Activated naive CD8-positive, alpha-beta T cell treated with anti-CD3 and anti-CD28 coated beads, Interleukin-2, amount 50 U/mL, for 16 hours (primary cell): ENCODE measurements at regions not wholly inside any gene's neighbourhood (a gene's known extent, or its start where the extent isn't known, plus 50 kb on each side); places are given as distances from the start of the nearest gene placed in this dataset.
"Not testable (repeated sequence)": the region's sequence is repeated elsewhere in the genome, so short reads cannot be mapped to it uniquely, and the experiment has no call there.

Source experiments
- DNase-seq: peaks from one replicate; pipeline ENCODE4 v3.0.0-alpha.2; 2020; ENCODE audit warnings: low read depth, low spot score

DNA sequence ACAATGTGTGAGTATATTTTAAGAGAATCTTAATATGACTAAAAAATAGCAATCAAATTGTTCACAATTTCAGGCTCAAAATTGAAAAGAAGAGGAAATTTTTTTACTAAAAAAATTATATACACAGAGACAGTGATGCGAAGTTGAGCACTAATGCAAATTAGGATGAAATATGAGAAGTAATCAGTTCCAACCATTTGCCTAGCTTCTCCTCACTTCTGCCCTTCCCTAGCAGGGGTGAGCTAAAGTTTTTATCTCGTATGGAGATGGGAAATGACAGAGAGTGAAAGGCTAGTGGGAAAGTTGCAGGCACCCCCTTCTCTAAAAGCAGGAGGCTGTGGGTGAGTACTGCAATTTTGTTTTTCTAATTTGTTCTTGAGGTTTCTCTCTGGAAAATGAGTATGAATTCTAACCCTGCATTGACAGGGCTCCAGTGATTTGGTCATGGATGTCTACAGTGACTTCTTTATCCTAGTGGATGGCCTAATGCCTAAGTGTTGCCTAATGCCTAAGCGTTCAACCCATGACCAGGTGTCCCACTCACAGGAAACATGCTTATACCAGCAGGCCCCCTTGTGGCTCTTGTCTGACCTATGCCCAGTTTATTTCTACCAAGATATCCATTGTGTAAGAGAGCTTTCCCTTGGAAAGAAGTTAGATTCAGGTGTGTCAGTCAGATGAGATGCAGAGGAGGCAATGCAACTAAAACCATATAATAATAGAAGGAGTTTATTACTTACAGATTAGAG is 78.0 kb upstream of the HNMT start:
- DNase-seq = no peak

DNA sequence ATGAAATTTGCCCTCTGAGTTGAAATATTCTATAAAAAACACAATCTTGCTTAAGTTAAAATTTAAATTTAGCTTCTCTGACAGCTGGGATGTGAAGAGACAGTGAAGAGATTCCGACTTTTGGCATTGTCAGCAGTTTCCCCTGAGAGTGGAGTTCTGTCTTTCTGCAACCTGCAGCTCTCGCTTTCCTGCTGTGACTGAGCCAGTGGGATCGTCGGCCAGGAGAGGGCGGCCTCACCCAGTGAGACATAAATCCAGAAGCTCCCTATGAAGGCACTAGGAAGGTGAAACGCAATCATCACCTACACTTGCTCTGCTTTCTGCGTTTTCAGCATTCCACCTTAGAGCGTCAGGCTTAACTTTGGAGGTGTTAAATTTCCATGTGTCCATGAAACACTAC is 75.4 kb upstream of the HNMT start:
- no peak for DNase-seq

DNA sequence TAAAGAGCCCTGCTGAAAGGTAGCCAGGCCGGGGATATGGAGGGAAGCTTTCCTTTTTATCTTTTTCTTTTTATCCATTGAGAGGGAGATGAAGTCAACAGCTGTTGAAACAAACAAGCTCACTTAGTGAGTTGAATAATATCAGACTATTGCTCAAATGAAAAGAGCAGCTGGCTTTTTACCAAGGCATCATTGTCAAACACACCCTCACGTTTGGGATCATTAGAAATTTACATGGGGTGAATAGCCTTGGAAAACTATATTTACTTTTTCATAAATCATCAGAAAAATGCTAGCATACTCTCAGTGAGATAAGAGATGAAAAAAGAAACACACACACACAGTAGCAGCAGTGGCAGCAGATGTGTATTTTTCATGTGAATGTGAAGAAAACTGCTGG is 71.5 kb upstream of the HNMT start:
- no peak for DNase-seq

DNA sequence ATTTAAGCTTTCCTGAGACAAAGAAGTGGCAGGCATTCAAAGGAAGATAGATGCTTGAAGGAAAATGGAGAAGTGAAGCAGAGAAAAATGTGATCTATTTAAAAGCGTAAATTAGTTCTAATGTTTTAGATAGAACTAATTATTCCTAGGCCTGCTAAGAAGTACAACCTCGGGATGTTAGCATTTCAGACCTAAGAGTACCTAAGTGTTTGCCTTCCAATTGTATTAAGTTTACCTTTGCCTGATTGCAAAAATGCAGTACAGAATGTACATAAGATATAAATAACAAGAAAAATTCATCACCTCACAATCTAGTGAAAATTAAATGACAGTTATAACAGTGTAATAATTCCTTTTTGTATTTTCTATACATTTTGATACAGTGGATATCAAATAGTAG is 71.1 kb upstream of the HNMT start:
- DNase-seq = no peak

DNA sequence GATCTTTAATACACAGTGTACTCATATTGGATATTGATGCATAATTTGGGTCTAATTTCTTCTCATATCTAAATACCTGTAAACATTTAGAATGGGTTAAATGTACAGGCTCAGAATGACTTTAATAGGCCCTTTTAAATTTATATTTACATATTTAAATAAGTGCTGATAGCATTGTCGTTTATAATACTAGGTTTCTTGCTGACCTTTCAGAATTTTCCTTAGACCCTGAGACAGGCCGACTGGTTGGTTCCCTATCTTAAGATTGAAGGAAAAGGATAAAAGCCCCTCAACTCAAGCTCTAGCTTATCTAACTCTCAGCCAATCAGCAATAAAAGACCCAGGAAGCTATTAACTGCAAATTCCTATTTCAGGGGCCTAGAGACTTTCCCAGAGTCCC is 67.8 kb upstream of the HNMT start:
- DNase-seq = no peak

DNA sequence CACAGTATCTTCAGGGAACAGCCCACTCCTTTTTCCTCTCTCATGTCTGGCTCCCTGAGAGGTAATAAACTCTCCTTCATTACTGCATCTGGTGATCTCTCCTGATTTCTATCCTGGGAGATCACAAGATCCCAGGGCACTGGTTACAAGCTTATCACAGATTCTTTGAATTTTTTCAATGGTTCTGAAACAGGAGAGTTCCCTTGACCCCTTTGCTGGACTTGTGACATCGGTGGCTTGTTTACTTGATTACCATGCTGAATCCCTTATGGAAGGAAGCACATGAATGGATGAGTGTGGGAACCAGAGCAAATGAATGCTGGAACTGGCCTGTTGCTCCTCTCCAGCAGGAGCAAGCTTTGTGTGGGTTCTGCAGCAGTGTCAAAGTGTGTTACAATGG is 67.2 kb upstream of the HNMT start:
- no peak for DNase-seq

DNA sequence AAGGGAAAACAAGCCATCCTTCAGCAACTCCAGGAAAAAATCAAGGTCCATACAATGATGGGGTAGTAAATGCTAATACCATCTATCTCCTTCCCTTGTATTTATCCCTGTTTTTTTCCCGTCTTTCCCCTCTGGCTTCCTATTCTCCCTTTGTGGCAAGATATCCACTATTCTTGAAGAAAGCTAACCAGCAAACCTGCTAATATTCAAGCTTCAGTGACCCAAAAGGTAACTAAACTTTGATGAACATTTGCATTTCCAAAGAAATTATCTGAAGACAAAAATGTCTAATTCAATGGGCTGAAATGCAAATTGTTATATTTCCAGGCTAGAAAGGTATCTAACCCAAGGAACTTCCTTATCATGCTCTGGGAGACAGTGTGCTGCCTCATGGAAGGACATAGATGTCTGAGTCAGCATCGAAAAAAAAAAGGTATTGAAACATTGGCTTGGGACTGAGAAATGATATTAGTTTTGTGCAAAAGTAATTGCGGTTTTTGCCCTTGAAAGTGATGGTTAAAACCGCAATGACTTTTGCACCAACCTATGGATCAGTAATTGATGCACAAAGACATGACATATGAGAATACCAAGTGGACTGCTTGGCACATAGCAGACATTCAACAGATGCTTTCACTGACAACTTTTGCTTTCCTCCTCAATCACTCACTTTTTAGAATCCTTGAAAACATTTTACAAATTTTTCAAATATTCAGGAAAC is 63.7 kb upstream of the HNMT start:
- DNase-seq = no peak

DNA sequence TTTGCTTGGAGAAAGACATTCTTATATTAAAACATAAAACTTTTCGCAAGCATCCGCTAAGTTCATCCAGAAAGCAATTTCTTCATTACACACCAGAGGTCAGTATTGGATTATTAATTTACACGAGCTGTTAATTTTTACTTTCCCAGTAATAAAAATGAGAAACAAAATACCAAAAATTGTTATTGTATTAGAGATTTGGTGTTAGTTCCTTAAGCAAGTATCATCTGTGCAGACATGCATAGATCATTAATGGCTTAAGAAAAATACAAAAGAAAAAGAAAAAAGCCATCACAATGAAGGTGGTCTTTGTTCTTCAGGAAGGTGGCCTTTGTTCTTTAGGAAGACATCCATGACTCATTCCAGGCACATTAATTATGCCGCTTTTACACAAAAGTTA is 53.6 kb upstream of the HNMT start:
- DNase-seq = no peak

DNA sequence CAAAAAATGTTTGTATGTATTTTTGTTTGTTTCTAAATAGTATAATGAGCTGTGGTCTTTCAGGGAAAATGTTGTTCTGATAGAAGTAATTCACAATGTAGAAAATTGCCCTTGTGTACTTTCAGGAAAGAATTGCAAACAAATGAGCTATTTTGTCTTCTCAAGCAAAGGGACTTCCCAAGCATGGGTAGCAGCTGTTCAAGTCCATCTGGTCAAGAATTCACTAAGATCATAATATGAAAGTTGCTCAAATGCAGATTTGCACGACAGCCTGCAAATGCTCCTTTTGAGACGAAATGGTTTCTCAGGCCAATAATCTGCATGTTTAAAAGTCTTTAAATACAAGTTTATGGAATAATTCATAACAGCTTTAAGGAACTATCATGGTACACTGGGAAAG is 51.9 kb upstream of the HNMT start:
- no peak for DNase-seq

DNA sequence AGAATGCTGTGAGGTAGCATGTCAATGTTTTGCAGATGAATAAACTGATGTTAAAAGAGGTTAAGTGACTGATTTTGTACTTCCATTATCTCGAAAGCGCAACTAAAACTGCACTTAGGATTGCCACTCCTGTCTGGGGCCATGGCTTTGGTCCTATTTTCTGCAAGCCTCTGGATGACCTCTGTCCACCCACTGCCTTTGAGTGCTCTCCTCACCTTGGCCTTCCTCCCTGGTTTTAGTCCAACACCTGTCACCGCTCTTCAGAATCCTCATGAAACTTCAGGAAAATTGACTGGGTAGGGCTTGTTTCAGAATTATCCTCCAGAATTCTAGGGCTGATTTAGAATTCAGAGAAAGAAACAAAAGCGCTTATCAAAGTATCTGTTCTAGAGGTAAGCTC is 51.1 kb upstream of the HNMT start:
- no peak for DNase-seq

DNA sequence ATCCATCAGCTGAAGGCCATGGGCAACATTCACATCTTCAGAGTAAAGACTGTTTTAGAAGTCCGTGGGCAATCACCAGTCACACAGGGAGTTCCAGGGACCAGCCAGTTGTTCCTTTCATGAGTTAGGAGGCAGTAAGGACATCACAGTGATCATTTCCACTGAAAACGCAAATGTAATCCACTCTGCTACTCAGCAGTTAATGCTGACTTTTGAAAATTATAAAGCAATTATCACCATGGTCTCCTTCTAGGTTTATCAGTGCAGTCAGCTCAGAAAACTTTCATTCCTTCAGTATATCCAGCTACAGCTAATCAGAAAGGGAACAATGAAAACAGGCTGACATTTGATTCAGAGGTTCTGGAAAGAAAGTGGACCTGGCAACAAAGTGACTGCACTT is 50.6 kb upstream of the HNMT start:
- DNase-seq = not testable (repeated sequence)
